WTC11 (cell line): ENCODE measurements at regions not wholly inside any gene's neighbourhood (a gene's known extent, or its start where the extent isn't known, plus 50 kb on each side); places are given as distances from the start of the nearest gene placed in this dataset.

Experiments used
- ATAC-seq: fragments of 200-7000 bp; cut with Tn5 transposase; 2 replicates; pipeline ENCODE4 v1.10.0; 2021; ENCODE audit warnings: mild to moderate bottlenecking, moderate library complexity
- CTCF ChIA-PET: fragments of 300-600 bp; sonication (Branson Sonifier 250); formaldehyde crosslinking; loops from one replicate; lab custom pipeline; 2021; ENCODE audit warnings: antibody characterized with exemption; lab: Charles Lee
- POLR2A ChIA-PET: fragments of 350-600 bp; sonication (Branson Sonifier 250); formaldehyde crosslinking; loops from one replicate; lab custom pipeline; 2021; ENCODE audit warnings: antibody characterized with exemption; lab: Charles Lee
- DNase-seq: peaks from one replicate; pipeline ENCODE4 v3.0.0; 2021; ENCODE audit warnings: low spot score
- H3K27ac Mint-ChIP-seq: 2 replicates; pipeline ENCODE4 v1.8.0; 2021; ENCODE audit warnings: mixed read lengths
- H3K27me3 Mint-ChIP-seq: 2 replicates; pipeline ENCODE4 v1.8.0; 2021; ENCODE audit warnings: low read depth, mild to moderate bottlenecking, moderate library complexity, mixed read lengths
- H3K36me3 Mint-ChIP-seq: 2 replicates; pipeline ENCODE4 v1.8.0; 2021; ENCODE audit warnings: mixed read lengths
- H3K4me1 Mint-ChIP-seq: 2 replicates; pipeline ENCODE4 v1.8.0; 2022; ENCODE audit warnings: mixed read lengths
- H3K4me3 Mint-ChIP-seq: 2 replicates; pipeline ENCODE4 v1.8.0; 2021; ENCODE audit warnings: mild to moderate bottlenecking, moderate library complexity, mixed read lengths
- H3K9me3 Mint-ChIP-seq: 2 replicates; pipeline ENCODE4 v1.8.0; 2021; ENCODE audit warnings: mixed read lengths
- AFF4 ChIP-seq: sonication (generic); formaldehyde crosslinking; IDR thresholded peaks from 2 replicates; pipeline ENCODE4 v1.8.1; 2023; ENCODE audit warnings: mild to moderate bottlenecking, missing genetic modification reagents, borderline replicate concordance
- AR ChIP-seq: fragments of 250-450 bp; sonication (Bioruptor Pico); IDR thresholded peaks from 2 replicates; pipeline ENCODE4 v1.9.0; 2021; ENCODE audit warnings: mild to moderate bottlenecking
- ESRRA ChIP-seq: sonication (generic); formaldehyde crosslinking; IDR thresholded peaks from 2 replicates; pipeline ENCODE4 v1.8.1; 2022; ENCODE audit warnings: mild to moderate bottlenecking, missing genetic modification reagents, borderline replicate concordance
- ETV6 ChIP-seq: sonication (generic); formaldehyde crosslinking; IDR thresholded peaks from 2 replicates; pipeline ENCODE4 v1.8.1; 2022; ENCODE audit warnings: mild to moderate bottlenecking, missing genetic modification reagents
- FOXK1 ChIP-seq: sonication (generic); formaldehyde crosslinking; IDR thresholded peaks from 2 replicates; pipeline ENCODE4 v1.8.0; 2022; ENCODE audit warnings: mild to moderate bottlenecking, moderate library complexity, missing genetic modification reagents
- JUN ChIP-seq: sonication (generic); formaldehyde crosslinking; IDR thresholded peaks from 2 replicates; pipeline ENCODE4 v1.8.0; 2023; ENCODE audit warnings: mild to moderate bottlenecking, missing genetic modification reagents
- NR1H2 ChIP-seq: sonication (generic); formaldehyde crosslinking; IDR thresholded peaks from 2 replicates; pipeline ENCODE4 v1.9.0; 2021; ENCODE audit warnings: mild to moderate bottlenecking, moderate library complexity, missing genetic modification reagents
- SP1 ChIP-seq: sonication (generic); formaldehyde crosslinking; conservative IDR thresholded peaks from 2 replicates; pipeline ENCODE4 v1.8.1; 2022; ENCODE audit warnings: missing genetic modification reagents
- TCF7 ChIP-seq: sonication (generic); formaldehyde crosslinking; IDR thresholded peaks from 2 replicates; pipeline ENCODE4 v1.8.0; 2022; ENCODE audit warnings: mild to moderate bottlenecking, low read depth, missing genetic modification reagents, moderate library complexity
- ZNF138 ChIP-seq: sonication (generic); formaldehyde crosslinking; conservative IDR thresholded peaks from 2 replicates; pipeline ENCODE4 v1.8.1; 2022; ENCODE audit warnings: mild to moderate bottlenecking, moderate library complexity, missing genetic modification reagents
- ZNF232 ChIP-seq: sonication (generic); formaldehyde crosslinking; IDR thresholded peaks from 2 replicates; pipeline ENCODE4 v1.8.0; 2022; ENCODE audit warnings: mild to moderate bottlenecking, missing genetic modification reagents
- TF ChIP-seq, protein P1 (sequence below): sonication (generic); formaldehyde crosslinking; IDR thresholded peaks from 2 replicates; pipeline ENCODE4 v1.8.1; 2023; ENCODE audit warnings: mild to moderate bottlenecking, missing genetic modification reagents
- TF ChIP-seq, protein P2 (sequence below): sonication (generic); formaldehyde crosslinking; IDR thresholded peaks from 2 replicates; pipeline ENCODE4 v1.8.1; 2022; ENCODE audit warnings: missing genetic modification reagents, borderline replicate concordance
- TF ChIP-seq, protein P3 (sequence below): sonication (generic); formaldehyde crosslinking; IDR thresholded peaks from 2 replicates; pipeline ENCODE4 v1.8.0; 2023; ENCODE audit warnings: missing genetic modification reagents
- TF ChIP-seq, protein P4 (sequence below): fragments of 250-450 bp; sonication (Bioruptor Pico); IDR thresholded peaks from 2 replicates; pipeline ENCODE4 v2.1.2; 2022; ENCODE audit warnings: mild to moderate bottlenecking, moderate library complexity

- Mint-ChIP-seq H3K9me3 (peaks cover 15% of the 10 kb centered on the region), H3K4me1 (peaks cover 3% of the 10 kb centered on the region), H3K27me3 (peaks cover 4% of the 10 kb centered on the region; the same call in 1 of the 2 replicates), H3K36me3 (peaks cover 3% of the 10 kb centered on the region), H3K4me3 (no peak overlapping the region), H3K27ac (no peak overlapping the region)
- ATAC-seq (no peak), DNase-seq (no peak)
- CTCF ChIA-PET = no interaction called here
- TF ChIP-seq, protein P1, sequence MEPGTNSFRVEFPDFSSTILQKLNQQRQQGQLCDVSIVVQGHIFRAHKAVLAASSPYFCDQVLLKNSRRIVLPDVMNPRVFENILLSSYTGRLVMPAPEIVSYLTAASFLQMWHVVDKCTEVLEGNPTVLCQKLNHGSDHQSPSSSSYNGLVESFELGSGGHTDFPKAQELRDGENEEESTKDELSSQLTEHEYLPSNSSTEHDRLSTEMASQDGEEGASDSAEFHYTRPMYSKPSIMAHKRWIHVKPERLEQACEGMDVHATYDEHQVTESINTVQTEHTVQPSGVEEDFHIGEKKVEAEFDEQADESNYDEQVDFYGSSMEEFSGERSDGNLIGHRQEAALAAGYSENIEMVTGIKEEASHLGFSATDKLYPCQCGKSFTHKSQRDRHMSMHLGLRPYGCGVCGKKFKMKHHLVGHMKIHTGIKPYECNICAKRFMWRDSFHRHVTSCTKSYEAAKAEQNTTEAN (CRISPR knock-in tag) = no peak
- no peak for TF ChIP-seq ZNF138 (CRISPR knock-in tag)
- no peak for TF ChIP-seq ESRRA (CRISPR knock-in tag)
- POLR2A ChIA-PET = no interaction called here
Measured at GRCh38 chr21:33998809-33999208, 74.6 kb upstream of the MRPS6 start.

DNA sequence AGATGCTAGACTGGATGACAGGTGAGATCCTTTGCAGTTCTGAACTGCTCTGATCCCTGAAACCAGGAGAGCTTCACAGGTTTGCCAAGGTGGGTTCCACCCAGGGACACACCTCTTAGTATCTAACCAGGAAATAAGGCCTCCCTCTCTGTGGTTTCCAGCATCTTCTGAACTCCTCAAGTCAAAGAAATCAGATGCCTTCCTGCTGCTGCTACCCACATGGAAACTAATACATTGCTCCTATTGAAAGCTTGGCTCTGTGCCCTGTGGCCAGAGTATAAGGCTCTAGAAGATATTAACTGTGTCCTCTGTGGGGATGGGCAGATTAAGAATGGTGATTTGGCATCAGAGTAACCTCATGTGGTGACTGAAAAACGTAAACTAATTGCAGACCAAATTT is 75.0 kb upstream of the MRPS6 start:
- Mint-ChIP-seq H3K36me3 (peaks cover 3% of the 10 kb centered on the region), H3K4me3 (no peak overlapping the region), H3K27me3 (peaks cover 4% of the 10 kb centered on the region; the same call in 1 of the 2 replicates), H3K27ac (no peak overlapping the region), H3K4me1 (peaks cover 6% of the 10 kb centered on the region)
- POLR2A ChIA-PET = no interaction called here
- CTCF ChIA-PET = no interaction called here
- DNase-seq = no peak
- TF ChIP-seq AR (CRISPR knock-in tag) = no peak
- no peak for TF ChIP-seq TCF7 (CRISPR knock-in tag)
- TF ChIP-seq, protein P2, sequence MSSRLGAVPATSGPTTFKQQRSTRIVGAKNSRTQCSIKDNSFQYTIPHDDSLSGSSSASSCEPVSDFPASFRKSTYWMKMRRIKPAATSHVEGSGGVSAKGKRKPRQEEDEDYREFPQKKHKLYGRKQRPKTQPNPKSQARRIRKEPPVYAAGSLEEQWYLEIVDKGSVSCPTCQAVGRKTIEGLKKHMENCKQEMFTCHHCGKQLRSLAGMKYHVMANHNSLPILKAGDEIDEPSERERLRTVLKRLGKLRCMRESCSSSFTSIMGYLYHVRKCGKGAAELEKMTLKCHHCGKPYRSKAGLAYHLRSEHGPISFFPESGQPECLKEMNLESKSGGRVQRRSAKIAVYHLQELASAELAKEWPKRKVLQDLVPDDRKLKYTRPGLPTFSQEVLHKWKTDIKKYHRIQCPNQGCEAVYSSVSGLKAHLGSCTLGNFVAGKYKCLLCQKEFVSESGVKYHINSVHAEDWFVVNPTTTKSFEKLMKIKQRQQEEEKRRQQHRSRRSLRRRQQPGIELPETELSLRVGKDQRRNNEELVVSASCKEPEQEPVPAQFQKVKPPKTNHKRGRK (CRISPR knock-in tag) = no peak
- TF ChIP-seq ETV6 = no peak
- no peak for TF ChIP-seq AFF4 (CRISPR knock-in tag)
- TF ChIP-seq SP1 (CRISPR knock-in tag) = no peak
- TF ChIP-seq, protein P3, sequence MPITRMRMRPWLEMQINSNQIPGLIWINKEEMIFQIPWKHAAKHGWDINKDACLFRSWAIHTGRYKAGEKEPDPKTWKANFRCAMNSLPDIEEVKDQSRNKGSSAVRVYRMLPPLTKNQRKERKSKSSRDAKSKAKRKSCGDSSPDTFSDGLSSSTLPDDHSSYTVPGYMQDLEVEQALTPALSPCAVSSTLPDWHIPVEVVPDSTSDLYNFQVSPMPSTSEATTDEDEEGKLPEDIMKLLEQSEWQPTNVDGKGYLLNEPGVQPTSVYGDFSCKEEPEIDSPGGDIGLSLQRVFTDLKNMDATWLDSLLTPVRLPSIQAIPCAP (CRISPR knock-in tag) = no peak
- TF ChIP-seq, protein P4, sequence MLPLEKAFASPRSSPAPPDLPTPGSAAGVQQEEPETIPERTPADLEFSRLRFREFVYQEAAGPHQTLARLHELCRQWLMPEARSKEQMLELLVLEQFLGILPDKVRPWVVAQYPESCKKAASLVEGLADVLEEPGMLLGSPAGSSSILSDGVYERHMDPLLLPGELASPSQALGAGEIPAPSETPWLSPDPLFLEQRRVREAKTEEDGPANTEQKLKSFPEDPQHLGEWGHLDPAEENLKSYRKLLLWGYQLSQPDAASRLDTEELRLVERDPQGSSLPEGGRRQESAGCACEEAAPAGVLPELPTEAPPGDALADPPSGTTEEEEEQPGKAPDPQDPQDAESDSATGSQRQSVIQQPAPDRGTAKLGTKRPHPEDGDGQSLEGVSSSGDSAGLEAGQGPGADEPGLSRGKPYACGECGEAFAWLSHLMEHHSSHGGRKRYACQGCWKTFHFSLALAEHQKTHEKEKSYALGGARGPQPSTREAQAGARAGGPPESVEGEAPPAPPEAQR (CRISPR knock-in tag) = no peak
- TF ChIP-seq FOXK1 (CRISPR knock-in tag) = no peak
- TF ChIP-seq NR1H2 = no peak
- no peak for TF ChIP-seq ZNF232 (CRISPR knock-in tag)
- no peak for TF ChIP-seq JUN (CRISPR knock-in tag)
- TF ChIP-seq, all 79 proteins: peak for 0
- no peak for ATAC-seq
- peaks cover 11% of the 10 kb centered on the region for H3K9me3 Mint-ChIP-seq
